HEK293 (cell line): ENCODE measurements at regions not wholly inside any gene's neighbourhood (a gene's known extent, or its start where the extent isn't known, plus 50 kb on each side); places are given as distances from the start of the nearest gene placed in this dataset.

Source experiments
- GFI1B ChIP-seq: fragments of 450-650 bp; formaldehyde crosslinking; IDR thresholded peaks from 2 replicates; pipeline ENCODE4 v1.5.1; 2016; ENCODE audit warnings: missing biosample characterization, missing genetic modification characterization
- GLI2 ChIP-seq: fragments of 450-650 bp; formaldehyde crosslinking; IDR thresholded peaks from 2 replicates; pipeline ENCODE4; 2017; ENCODE audit warnings: missing biosample characterization, missing genetic modification characterization, low read depth, borderline replicate concordance
- KLF1 ChIP-seq: fragments of 450-650 bp; formaldehyde crosslinking; IDR thresholded peaks from 2 replicates; pipeline ENCODE4 v1.5.1; 2016; ENCODE audit warnings: missing biosample characterization, missing genetic modification characterization
- REST ChIP-seq: fragments of 450-650 bp; formaldehyde crosslinking; IDR thresholded peaks from 2 replicates; pipeline ENCODE4 v1.5.1; 2016; ENCODE audit warnings: missing biosample characterization, missing genetic modification characterization
- TRIM28 ChIP-seq: IDR thresholded peaks from 2 replicates; pipeline ENCODE4 v1.6.1; 2011; ENCODE audit warnings: low read length, control low read depth, borderline replicate concordance
- ZBTB11 ChIP-seq: fragments of 450-650 bp; formaldehyde crosslinking; conservative IDR thresholded peaks from 2 replicates; pipeline ENCODE4 v1.5.1; 2016; ENCODE audit warnings: low read depth, missing biosample characterization, missing genetic modification characterization
- ZIC2 ChIP-seq: fragments of 450-650 bp; formaldehyde crosslinking; IDR thresholded peaks from 2 replicates; pipeline ENCODE4 v1.5.1; 2016; ENCODE audit warnings: missing biosample characterization, missing genetic modification characterization
- ZNF10 ChIP-seq: fragments of 450-650 bp; formaldehyde crosslinking; IDR thresholded peaks from 2 replicates; pipeline ENCODE4 v1.5.1; 2017; ENCODE audit warnings: missing biosample characterization, missing genetic modification characterization
- ZNF169 ChIP-seq: fragments of 450-650 bp; formaldehyde crosslinking; IDR thresholded peaks from 2 replicates; pipeline ENCODE4 v1.5.1; 2016; ENCODE audit warnings: missing biosample characterization, missing genetic modification characterization
- ZNF18 ChIP-seq: fragments of 450-650 bp; formaldehyde crosslinking; IDR thresholded peaks from 2 replicates; pipeline ENCODE4 v1.5.1; 2016; ENCODE audit warnings: missing biosample characterization, missing genetic modification characterization
- ZNF214 ChIP-seq: fragments of 450-650 bp; formaldehyde crosslinking; IDR thresholded peaks from 2 replicates; pipeline ENCODE4 v1.5.1; 2017; ENCODE audit warnings: missing biosample characterization, mild to moderate bottlenecking, missing genetic modification characterization, borderline replicate concordance
- ZNF23 ChIP-seq: fragments of 450-650 bp; formaldehyde crosslinking; IDR thresholded peaks from 2 replicates; pipeline ENCODE4 v1.5.1; 2016; ENCODE audit warnings: missing biosample characterization, missing genetic modification characterization, borderline replicate concordance
- ZNF280D ChIP-seq: fragments of 450-650 bp; formaldehyde crosslinking; IDR thresholded peaks from 2 replicates; pipeline ENCODE4 v1.5.1; 2016; ENCODE audit warnings: missing biosample characterization, missing genetic modification characterization
- ZNF350 ChIP-seq: fragments of 450-650 bp; formaldehyde crosslinking; IDR thresholded peaks from 2 replicates; pipeline ENCODE4 v1.5.0; 2017; ENCODE audit warnings: missing biosample characterization, mild to moderate bottlenecking, missing genetic modification characterization
- ZNF362 ChIP-seq: fragments of 450-650 bp; formaldehyde crosslinking; IDR thresholded peaks from 2 replicates; pipeline ENCODE4 v1.5.1; 2016; ENCODE audit warnings: missing biosample characterization, missing genetic modification characterization
- ZNF366 ChIP-seq: fragments of 450-650 bp; formaldehyde crosslinking; conservative IDR thresholded peaks from 2 replicates; pipeline ENCODE4 v1.5.1; 2016; ENCODE audit warnings: missing biosample characterization, missing genetic modification characterization
- ZNF510 ChIP-seq: fragments of 450-650 bp; formaldehyde crosslinking; IDR thresholded peaks from 2 replicates; pipeline ENCODE4 v1.5.1; 2018; ENCODE audit warnings: mild to moderate bottlenecking, missing genetic modification characterization, missing biosample characterization; ENCODE audit not compliant: insufficient replicate concordance
- ZNF521 ChIP-seq: fragments of 450-650 bp; formaldehyde crosslinking; IDR thresholded peaks from 2 replicates; pipeline ENCODE4 v1.5.1; 2017; ENCODE audit warnings: missing biosample characterization, mild to moderate bottlenecking, missing genetic modification characterization
- ZNF621 ChIP-seq: fragments of 450-650 bp; formaldehyde crosslinking; IDR thresholded peaks from 2 replicates; pipeline ENCODE4 v1.5.1; 2017; ENCODE audit warnings: missing biosample characterization, missing genetic modification characterization
- ZNF660 ChIP-seq: fragments of 450-650 bp; IDR thresholded peaks from 2 replicates; pipeline ENCODE4 v1.5.1; 2018; ENCODE audit warnings: missing biosample characterization, mild to moderate bottlenecking, missing genetic modification characterization
- ZNF664 ChIP-seq: fragments of 450-650 bp; formaldehyde crosslinking; IDR thresholded peaks from 2 replicates; pipeline ENCODE4 v1.5.1; 2016; ENCODE audit warnings: missing biosample characterization, missing genetic modification characterization
- ZNF701 ChIP-seq: fragments of 450-650 bp; formaldehyde crosslinking; IDR thresholded peaks from 2 replicates; pipeline ENCODE4 v1.5.1; 2016; ENCODE audit warnings: missing biosample characterization, missing genetic modification characterization
- ZNF707 ChIP-seq: fragments of 450-650 bp; formaldehyde crosslinking; IDR thresholded peaks from 2 replicates; pipeline ENCODE4 v1.5.1; 2016; ENCODE audit warnings: missing biosample characterization, missing genetic modification characterization
- ZSCAN16 ChIP-seq: fragments of 450-650 bp; formaldehyde crosslinking; IDR thresholded peaks from 2 replicates; pipeline ENCODE4 v1.5.1; 2016; ENCODE audit warnings: missing biosample characterization, missing genetic modification characterization
- TF ChIP-seq, protein P1 (sequence below): fragments of 450-650 bp; formaldehyde crosslinking; IDR thresholded peaks from 2 replicates; pipeline ENCODE4 v1.5.1; 2016; ENCODE audit warnings: missing biosample characterization, missing genetic modification characterization

DNA sequence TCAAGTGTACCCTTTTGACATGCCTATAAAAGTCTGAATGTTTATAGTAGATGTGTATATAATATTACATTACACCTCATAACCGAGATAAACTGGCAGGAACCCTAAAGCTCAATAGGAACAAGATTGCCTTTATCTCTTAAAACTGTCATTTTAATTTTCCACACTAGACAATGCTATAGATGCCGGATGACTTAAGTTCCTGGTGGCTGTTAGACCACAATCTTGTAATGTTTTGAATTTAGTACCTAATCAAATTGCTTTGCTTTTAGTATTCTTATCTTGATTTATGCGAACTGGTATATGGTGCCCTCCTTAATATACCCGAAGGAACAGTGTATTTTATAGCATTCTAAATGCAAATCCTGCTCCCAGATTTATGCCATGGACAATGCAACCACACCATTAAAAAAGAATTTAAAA is 1397.0 kb upstream of the ADGRL4 start (continued):
- TF ChIP-seq ZNF18 (tag by site-specific recombination): peak; percentile 92
- TF ChIP-seq ZNF366 (tag by site-specific recombination): peak; percentile 98
- TF ChIP-seq ZBTB11 (tag by site-specific recombination): 0 out of 2 replicates have a peak, but pooled peaks have one; percentile 15
- TF ChIP-seq ZNF350: peak; percentile 66; the same call in 1 of the 2 replicates
- TF ChIP-seq ZNF214 (tag by site-specific recombination): no peak; the same call in 1 of the 2 replicates
- peak; percentile 89 for TF ChIP-seq KLF1 (tag by site-specific recombination)
- TF ChIP-seq ZNF169 (tag by site-specific recombination): no peak
- peak; percentile 91 for TF ChIP-seq ZNF10 (tag by site-specific recombination)
- TF ChIP-seq ZIC2: peak; percentile 75
- peak; percentile 43; the same call in 1 of the 2 replicates for TF ChIP-seq REST (tag by site-specific recombination)
- TF ChIP-seq, protein P1, sequence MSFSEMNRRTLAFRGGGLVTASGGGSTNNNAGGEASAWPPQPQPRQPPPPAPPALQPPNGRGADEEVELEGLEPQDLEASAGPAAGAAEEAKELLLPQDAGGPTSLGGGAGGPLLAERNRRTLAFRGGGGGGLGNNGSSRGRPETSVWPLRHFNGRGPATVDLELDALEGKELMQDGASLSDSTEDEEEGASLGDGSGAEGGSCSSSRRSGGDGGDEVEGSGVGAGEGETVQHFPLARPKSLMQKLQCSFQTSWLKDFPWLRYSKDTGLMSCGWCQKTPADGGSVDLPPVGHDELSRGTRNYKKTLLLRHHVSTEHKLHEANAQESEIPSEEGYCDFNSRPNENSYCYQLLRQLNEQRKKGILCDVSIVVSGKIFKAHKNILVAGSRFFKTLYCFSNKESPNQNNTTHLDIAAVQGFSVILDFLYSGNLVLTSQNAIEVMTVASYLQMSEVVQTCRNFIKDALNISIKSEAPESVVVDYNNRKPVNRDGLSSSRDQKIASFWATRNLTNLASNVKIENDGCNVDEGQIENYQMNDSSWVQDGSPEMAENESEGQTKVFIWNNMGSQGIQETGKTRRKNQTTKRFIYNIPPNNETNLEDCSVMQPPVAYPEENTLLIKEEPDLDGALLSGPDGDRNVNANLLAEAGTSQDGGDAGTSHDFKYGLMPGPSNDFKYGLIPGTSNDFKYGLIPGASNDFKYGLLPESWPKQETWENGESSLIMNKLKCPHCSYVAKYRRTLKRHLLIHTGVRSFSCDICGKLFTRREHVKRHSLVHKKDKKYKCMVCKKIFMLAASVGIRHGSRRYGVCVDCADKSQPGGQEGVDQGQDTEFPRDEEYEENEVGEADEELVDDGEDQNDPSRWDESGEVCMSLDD (tag by site-specific recombination): no peak
- peak; percentile 99 for TF ChIP-seq GFI1B
- no peak for TF ChIP-seq ZNF707 (tag by site-specific recombination)
- TF ChIP-seq ZNF280D (tag by site-specific recombination): no peak
- no peak for TF ChIP-seq ZNF23
- TF ChIP-seq ZNF362 (tag by site-specific recombination): peak; percentile 87
- TF ChIP-seq GLI2 (tag by site-specific recombination): peak; percentile 100
- TF ChIP-seq ZNF521: no peak
- peak; percentile 51 for TF ChIP-seq ZNF510
- TF ChIP-seq ZNF660 (tag by site-specific recombination): no peak
- TF ChIP-seq ZNF621 (tag by site-specific recombination): no peak
- TF ChIP-seq ZNF664 (tag by site-specific recombination): peak; percentile 100
- TF ChIP-seq ZNF701 (tag by site-specific recombination): no peak
- TF ChIP-seq ZSCAN16 (tag by site-specific recombination): peak; percentile 60; the same call in 1 of the 2 replicates
- TF ChIP-seq TRIM28: peak; percentile 75; the same call in 1 of the 2 replicates
